H1 (cell line): ENCODE measurements at regions not wholly inside any gene's neighbourhood (a gene's known extent, or its start where the extent isn't known, plus 50 kb on each side); places are given as distances from the start of the nearest gene placed in this dataset.
A peak's percentile ranks its signal among the peaks of the same experiment; 100 is the strongest.

Experiments
- CHD7 ChIP-seq: fragments of 300-600 bp; sonication (generic); IDR thresholded peaks from 2 replicates; pipeline ENCODE4 v1.7.1; 2012; ENCODE audit warnings: low read length, moderate library complexity, mild to moderate bottlenecking, inconsistent platforms; ENCODE audit not compliant: insufficient replicate concordance
- KDM5A ChIP-seq: fragments of 200-600 bp; IDR thresholded peaks from 2 replicates; pipeline ENCODE4 v1.7.1; 2012; ENCODE audit warnings: mild to moderate bottlenecking, low read length, inconsistent platforms, mixed read lengths
- RAD21 ChIP-seq, 2 experiments: IDR thresholded peaks in 1 of 2; conservative IDR thresholded peaks in 1 of 2; 2 replicates each; pipeline ENCODE4 v1.6.1; 2011; ENCODE audit warnings: low read depth in 2 of 2, low read length in 2 of 2, improper control_type of control experiment in 1 of 2, inconsistent platforms in 1 of 2, mild to moderate bottlenecking in 1 of 2, moderate library complexity in 1 of 2
- SUZ12 ChIP-seq: fragments of 200-600 bp; sonication (generic); IDR thresholded peaks from 2 replicates; pipeline ENCODE4 v1.6.1; 2012; ENCODE audit warnings: mild to moderate bottlenecking, inconsistent platforms, low read length, moderate library complexity, mixed read lengths

DNA sequence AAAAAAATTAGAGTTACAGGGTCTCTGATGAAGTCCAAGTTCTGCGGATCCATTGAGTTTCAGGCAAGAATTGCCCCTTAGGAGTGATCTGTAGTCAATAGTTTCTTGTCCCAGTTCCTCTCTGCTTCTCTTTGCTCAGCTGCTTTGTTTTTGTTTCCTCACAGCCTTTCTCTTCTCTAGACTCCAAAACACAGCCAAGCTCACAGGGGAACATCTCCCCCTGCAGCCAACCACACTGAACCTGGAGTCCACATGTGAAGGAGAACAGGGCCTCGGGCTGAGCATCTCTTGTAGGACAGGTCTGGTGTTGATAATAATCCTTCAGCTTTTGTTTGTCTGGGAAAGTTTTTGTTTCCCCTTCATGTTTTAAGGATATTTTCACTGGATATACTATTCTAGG lies 202.6 kb upstream of the ATP10A start (continued):
- TF ChIP-seq CHD7 (no peak), SUZ12 (no peak), KDM5A (no peak), RAD21 (IDR thresholded peaks at IDR 0.05 in 1 of 2, conservative IDR thresholded peaks at IDR 0.05 in 1 of 2; ENCODE audit: low read depth in 2 of 2, low read length in 2 of 2) (peak; percentile 54 to 67)
- TF ChIP-seq, all 59 proteins: peak for 2
